ENCODE measurements at regions not wholly inside any gene's neighbourhood (a gene's known extent, or its start where the extent isn't known, plus 50 kb on each side); places are given as distances from the start of the nearest gene placed in this dataset.

DNA sequence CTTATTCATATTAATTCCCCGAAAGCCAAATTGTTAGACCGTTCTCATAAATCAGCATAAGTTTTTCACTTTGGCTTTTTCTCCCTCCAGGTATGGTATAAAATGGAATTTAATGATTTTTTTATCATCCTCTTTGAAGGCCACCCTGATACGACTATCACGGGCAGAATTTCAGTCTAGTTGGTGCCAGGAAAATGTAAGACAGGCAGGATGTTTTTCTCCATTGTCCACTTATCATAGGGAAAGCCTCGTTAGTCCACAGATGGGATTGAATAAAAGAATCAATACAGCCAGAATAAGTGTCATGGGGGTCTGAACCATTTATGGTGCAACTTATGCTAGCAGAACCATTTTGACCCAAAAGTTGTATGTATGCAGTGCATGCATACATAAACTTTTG is 566.0 kb upstream of the ARGLU1 start:
- no peak overlapping the region for H3K4me3 Mint-ChIP-seq
- H3K36me3 Mint-ChIP-seq (ENCODE audit: insufficient read depth) = no peaks in the 10 kb centered on the region
- no peak for ATAC-seq (replicated peaks)
- peaks cover 16 to 17% of the 10 kb centered on the region in 2 donors for H3K9me3 Mint-ChIP-seq
- H3K4me1 Mint-ChIP-seq (ENCODE audit: low read depth in 2 of 2) = no peaks in the 10 kb centered on the region
- no peak overlapping the region for H3K27ac Mint-ChIP-seq
- DNase-seq = no peak
- H3K27me3 Mint-ChIP-seq = no peaks in the 10 kb centered on the region

DNA sequence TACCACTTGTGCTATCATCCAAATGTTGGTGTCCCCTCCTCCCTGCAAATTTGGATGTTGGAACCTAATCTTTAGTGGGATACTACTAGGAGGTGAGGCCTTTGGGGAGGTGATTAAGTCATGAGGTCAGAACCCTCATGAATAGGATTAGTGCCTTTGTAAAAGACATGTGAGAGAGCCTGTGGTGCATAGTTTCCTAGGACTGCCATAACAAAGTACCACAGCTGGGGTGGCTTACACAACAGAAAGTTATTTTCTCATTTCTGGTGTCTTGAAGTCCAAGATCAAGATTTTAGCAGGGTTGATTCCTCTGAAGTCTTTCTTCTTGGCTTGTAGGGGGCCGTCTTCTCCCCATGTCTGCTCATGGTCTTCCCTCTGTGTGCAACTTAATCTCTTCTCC is 562.6 kb upstream of the ARGLU1 start:
- peaks cover 20 to 22% of the 10 kb centered on the region in 2 donors for H3K9me3 Mint-ChIP-seq
- no peak for DNase-seq
- no peaks in the 10 kb centered on the region for H3K27me3 Mint-ChIP-seq

DNA sequence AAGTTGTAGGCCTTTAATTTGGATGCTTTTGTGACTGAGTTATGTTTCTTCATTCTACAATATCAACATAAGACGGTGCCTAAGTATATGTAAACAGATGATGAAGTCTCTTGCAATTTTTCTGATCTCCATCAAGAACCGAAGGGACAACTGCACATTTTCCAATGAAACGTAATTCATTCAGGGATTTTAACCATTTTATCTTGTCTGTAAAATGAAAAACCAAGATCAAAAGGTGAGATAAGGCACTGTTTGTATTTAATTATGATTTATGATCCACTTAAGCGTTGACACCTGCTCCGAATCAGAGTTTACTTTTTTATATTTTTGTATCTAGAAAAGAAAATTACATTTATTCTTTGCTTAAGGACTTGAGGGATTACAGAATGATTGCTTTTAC is 556.8 kb upstream of the ARGLU1 start:
- H3K4me1 Mint-ChIP-seq (ENCODE audit: low read depth in 2 of 2) = no peaks in the 10 kb centered on the region
- no peak for DNase-seq
- ATAC-seq (replicated peaks) = no peak

More for the DNA sequence above, 562.6 kb upstream of the ARGLU1 start:
- no peaks in the 10 kb centered on the region for H3K4me1 Mint-ChIP-seq (ENCODE audit: low read depth in 2 of 2)
- H3K27ac Mint-ChIP-seq = no peak overlapping the region
- no peak overlapping the region for H3K4me3 Mint-ChIP-seq
- no peak for ATAC-seq (replicated peaks)
- no peaks in the 10 kb centered on the region for H3K36me3 Mint-ChIP-seq (ENCODE audit: insufficient read depth)

DNA sequence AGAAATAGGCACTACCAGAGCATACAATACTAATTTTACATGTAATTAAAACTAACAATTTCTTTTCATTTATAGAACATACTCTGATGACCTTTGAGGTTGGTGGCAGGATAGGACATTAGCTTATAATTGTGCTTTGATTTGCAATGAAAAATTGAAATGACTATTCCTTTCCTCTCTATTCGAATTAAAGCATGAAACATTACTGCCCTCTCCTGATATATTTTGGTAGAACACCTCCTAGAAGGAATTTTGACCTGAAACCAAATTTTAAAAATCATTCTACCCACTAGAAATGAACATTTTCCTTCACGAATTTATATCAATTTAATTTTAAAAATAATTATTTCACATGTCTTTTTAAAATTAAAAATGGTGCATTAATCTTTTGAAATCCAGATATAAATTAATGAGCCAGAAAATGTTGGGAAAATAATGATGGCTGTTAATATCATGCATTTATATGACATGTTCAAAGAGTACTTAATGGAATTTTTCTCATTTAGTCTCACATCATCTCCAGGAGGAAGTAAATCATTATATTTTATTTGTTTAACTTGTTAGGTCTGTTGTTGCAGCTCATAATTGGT is 556.3 kb upstream of the ARGLU1 start:
- Mint-ChIP-seq H3K4me1 (ENCODE audit: low read depth in 2 of 2) (no peaks in the 10 kb centered on the region), H3K36me3 (ENCODE audit: insufficient read depth) (no peaks in the 10 kb centered on the region), H3K4me3 (no peak overlapping the region), H3K9me3 (peaks cover 9 to 15% of the 10 kb centered on the region in 2 donors), H3K27ac (no peak overlapping the region), H3K27me3 (no peaks in the 10 kb centered on the region)
- no peak for ATAC-seq (replicated peaks)
- no peak for DNase-seq

More for the DNA sequence above, 556.8 kb upstream of the ARGLU1 start:
- Mint-ChIP-seq H3K36me3 (ENCODE audit: insufficient read depth) (no peaks in the 10 kb centered on the region), H3K4me3 (no peak overlapping the region), H3K27ac (no peak overlapping the region), H3K9me3 (peaks cover 9 to 15% of the 10 kb centered on the region in 2 donors), H3K27me3 (no peaks in the 10 kb centered on the region)

DNA sequence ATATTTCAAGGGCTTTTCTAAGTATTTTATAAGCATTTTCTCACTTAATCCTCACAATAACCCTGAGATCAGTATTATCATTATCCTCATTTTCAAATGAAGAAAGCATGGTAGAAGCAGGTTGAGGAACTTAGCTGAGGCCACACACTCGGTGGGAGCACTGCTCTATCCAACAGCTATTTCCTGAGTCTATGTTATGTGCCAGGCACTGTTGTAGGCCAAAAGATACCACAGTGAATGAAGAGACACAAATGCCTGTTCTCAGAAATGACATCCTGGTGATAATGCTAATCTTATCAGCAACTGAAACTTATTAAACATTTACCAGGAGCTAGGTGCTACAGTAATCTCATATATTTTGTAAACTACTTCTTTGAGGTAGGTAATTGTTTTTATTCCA is 553.9 kb upstream of the ARGLU1 start:
- Mint-ChIP-seq H3K27ac (no peak overlapping the region), H3K4me3 (no peak overlapping the region), H3K9me3 (peaks cover 8 to 9% of the 10 kb centered on the region in 2 donors), H3K4me1 (ENCODE audit: low read depth in 2 of 2) (no peaks in the 10 kb centered on the region), H3K27me3 (no peaks in the 10 kb centered on the region), H3K36me3 (ENCODE audit: insufficient read depth) (no peaks in the 10 kb centered on the region)
- DNase-seq (no peak), ATAC-seq (replicated peaks) (no peak)

DNA sequence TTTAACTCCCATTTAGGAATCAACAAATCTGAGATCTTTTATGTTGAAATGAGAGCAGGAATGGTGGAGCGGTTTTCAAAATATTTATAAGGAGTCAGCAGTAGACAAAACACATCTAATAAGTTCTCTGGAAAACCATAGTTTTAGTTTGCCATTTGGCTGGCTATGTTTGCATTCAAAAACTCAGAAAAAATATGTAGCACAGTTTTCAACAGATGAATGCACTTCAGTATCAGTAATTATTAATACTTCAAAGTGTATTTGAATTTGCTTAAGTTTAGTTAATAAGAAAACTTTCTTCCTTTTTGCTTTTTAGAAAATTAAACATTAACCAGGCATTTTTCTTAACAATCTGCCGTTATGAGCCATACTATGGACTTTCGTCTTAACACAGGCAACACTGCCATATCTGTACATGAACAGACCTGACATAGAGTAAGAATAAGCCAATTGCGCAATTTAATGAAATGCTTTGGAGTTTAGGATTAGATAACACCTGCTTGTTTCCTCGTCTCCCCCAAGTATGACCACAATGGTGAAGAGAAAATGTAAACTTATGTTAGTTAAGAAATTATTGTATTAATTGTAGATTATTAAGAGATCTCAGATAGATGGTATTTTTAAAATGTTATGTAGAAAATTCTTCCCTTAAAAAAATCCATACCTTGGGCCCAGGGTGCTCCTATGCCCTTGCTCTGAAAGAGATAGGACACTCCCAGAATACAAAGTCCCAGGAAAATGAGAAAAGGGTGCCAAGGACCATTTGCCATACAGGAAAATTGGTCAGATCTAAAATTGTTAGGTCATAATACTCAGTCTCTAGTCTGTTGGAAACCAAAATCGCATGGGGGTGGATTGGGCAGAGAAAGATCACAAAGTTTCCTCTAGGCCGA is 552.3 kb upstream of the ARGLU1 start:
- Mint-ChIP-seq H3K27ac (no peak overlapping the region), H3K4me1 (ENCODE audit: low read depth in 2 of 2) (no peaks in the 10 kb centered on the region), H3K27me3 (no peaks in the 10 kb centered on the region), H3K36me3 (ENCODE audit: insufficient read depth) (no peaks in the 10 kb centered on the region), H3K4me3 (no peak overlapping the region), H3K9me3 (peaks cover 11 to 22% of the 10 kb centered on the region in 2 donors)
- no peak for DNase-seq
- ATAC-seq (replicated peaks) = no peak

DNA sequence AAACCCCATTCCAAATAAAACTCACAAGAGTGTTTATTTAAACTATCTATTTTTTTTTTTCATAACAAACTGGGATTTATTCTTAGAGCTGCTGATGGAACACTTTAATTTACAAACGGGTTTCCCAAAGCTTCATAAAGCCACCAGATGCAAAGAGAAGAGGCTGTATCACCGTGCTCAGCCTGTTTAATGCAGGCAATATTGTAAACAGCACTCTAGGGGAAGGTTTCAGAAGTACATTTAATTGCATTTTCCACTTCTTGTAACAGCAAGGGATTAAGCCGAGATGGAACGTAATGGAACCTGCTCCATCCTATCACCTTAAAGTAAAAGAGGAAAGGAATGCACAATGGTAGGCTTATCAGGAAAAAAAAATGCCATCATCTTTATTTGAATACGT is 550.6 kb upstream of the ARGLU1 start:
- H3K9me3 Mint-ChIP-seq = peaks cover 13 to 27% of the 10 kb centered on the region in 2 donors
- no peaks in the 10 kb centered on the region for H3K27me3 Mint-ChIP-seq
- H3K27ac Mint-ChIP-seq = no peak overlapping the region
- DNase-seq = no peak
- H3K4me1 Mint-ChIP-seq (ENCODE audit: low read depth in 2 of 2) = no peaks in the 10 kb centered on the region
- H3K4me3 Mint-ChIP-seq = no peak overlapping the region
- no peak for ATAC-seq (replicated peaks)
- H3K36me3 Mint-ChIP-seq (ENCODE audit: insufficient read depth) = no peaks in the 10 kb centered on the region

DNA sequence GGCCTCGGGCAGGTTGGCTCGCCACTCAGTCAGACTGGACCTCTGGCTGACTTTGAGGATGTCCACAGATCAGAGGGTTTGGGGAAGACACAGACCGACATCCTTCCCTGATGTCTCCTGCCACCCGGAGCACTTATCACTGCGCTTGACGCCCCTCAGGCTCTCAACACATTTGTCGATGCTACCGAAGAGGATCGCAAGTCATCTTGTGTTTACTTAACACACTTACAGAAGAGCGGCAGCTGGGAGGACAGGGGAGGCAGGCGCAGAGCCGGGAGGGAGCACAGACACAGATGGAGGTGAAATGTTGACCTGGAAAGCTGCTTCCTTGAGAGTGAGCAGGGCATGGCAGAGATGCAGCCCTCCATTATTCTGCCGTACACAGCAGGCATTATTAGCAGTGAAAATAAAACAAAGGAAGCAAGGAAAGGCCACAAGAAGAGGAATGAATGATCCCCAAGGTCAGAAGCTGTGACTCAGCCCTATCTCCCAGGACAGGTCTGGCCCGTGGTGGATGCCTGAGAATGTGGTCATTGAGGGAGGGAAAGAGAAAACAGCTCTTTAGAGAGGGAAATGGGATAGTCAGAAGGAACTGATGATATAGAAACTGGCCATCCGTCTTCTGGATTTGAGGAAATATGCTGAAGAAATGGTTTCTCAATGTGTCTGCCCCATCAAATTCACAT is 549.5 kb upstream of the ARGLU1 start:
- H3K9me3 Mint-ChIP-seq = peaks cover 13 to 27% of the 10 kb centered on the region in 2 donors
- no peaks in the 10 kb centered on the region for H3K36me3 Mint-ChIP-seq (ENCODE audit: insufficient read depth)

DNA sequence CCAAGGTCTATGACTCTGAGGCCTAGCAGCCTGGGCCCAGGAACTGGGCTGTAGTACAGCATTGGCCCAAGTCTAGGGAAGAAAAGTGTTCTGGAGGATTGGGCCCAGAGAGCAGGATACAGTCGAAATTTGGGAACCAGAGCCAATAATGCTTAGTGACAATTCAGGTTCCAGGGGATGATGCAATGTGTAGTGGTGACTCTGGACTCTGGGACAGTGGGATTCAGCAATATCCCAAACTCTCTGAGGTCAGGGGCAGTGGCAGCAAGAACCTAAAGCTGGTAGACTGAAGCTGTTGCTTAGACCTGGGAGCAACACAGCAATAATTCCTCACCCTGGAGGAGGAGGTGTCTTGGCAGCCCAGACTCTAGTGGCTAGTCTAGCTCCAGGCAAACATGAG is 545.5 kb upstream of the ARGLU1 start:
- Mint-ChIP-seq H3K4me3 (no peak overlapping the region), H3K36me3 (ENCODE audit: insufficient read depth) (no peaks in the 10 kb centered on the region), H3K9me3 (peaks cover 14 to 27% of the 10 kb centered on the region in 2 donors), H3K4me1 (ENCODE audit: low read depth in 2 of 2) (no peaks in the 10 kb centered on the region), H3K27ac (no peak overlapping the region), H3K27me3 (no peaks in the 10 kb centered on the region)
- no peak for DNase-seq
- ATAC-seq (replicated peaks) = no peak

More for the DNA sequence above, 549.5 kb upstream of the ARGLU1 start:
- Mint-ChIP-seq H3K27me3 (no peaks in the 10 kb centered on the region), H3K27ac (no peak overlapping the region), H3K4me1 (ENCODE audit: low read depth in 2 of 2) (no peaks in the 10 kb centered on the region), H3K4me3 (no peak overlapping the region)
- ATAC-seq (replicated peaks) (no peak), DNase-seq (no peak)

DNA sequence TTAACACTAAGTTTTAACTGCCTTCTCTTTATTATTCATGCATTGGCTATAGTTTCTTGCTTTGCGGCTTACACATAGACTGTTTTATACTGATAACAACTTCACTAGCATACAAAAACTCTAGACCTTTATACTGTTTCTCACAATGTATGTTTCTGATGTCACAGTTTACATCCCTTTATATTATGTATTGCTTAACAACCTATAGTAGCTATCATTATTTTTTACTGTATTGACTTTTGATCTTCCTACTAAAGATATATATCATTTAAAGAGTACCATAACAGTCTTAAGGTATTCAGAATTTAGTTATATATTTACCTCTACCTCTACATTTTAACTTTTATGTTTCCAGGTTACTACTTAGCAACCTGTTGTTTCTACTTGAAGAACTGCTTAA is 543.3 kb upstream of the ARGLU1 start:
- Mint-ChIP-seq H3K4me3 (no peak overlapping the region), H3K27me3 (no peaks in the 10 kb centered on the region), H3K36me3 (ENCODE audit: insufficient read depth) (no peaks in the 10 kb centered on the region), H3K27ac (no peak overlapping the region), H3K4me1 (ENCODE audit: low read depth in 2 of 2) (no peaks in the 10 kb centered on the region), H3K9me3 (peaks cover 6 to 22% of the 10 kb centered on the region in 2 donors)
- ATAC-seq (replicated peaks) = no peak
- no peak for DNase-seq

DNA sequence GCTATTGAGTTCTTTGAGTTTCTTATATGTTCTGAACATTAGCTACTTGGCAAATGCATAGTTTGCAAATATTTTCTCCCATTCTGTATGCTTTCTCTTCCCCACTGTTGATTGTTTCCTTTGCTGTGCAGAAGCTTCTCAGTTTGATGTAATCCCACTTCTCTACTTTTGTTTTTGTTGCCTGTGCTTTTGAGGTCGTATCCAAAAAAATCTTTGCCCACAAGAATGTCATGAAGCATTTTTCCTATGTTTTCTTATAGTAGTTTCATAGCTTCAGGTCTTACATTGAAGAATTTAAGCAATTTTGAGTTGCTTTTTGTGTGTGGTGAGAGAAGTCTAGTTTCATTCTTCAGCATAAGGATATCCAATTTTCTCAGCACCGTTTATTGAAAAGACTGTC is 536.7 kb upstream of the ARGLU1 start:
- Mint-ChIP-seq H3K4me1 (ENCODE audit: low read depth in 2 of 2) (no peaks in the 10 kb centered on the region), H3K4me3 (no peak overlapping the region), H3K27ac (no peak overlapping the region), H3K36me3 (ENCODE audit: insufficient read depth) (no peaks in the 10 kb centered on the region), H3K27me3 (no peaks in the 10 kb centered on the region), H3K9me3 (peaks cover 2 to 8% of the 10 kb centered on the region in 2 donors)
- no peak for ATAC-seq (replicated peaks)
- no peak for DNase-seq

DNA sequence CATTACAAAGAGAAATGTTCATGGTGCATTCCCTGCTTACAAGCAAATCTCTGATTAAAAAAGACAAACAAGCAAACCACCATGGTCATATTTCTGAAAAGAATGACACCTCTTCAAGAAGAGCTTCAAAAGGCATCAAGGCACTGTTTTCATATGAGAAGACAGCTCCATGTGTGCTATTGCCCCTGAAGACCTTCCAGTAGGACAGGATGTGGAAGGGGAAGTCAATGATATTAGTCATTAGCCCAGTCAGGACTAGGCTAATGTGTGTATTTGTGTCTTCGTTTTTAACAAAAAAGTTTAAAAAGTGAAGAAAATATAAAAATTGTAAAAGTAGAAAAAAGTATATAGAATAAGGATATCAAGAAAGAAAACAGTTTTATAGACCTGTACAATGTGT is 534.7 kb upstream of the ARGLU1 start:
- H3K4me1 Mint-ChIP-seq (ENCODE audit: low read depth in 2 of 2) = no peaks in the 10 kb centered on the region
- H3K36me3 Mint-ChIP-seq (ENCODE audit: insufficient read depth) = no peaks in the 10 kb centered on the region
- H3K9me3 Mint-ChIP-seq = peaks cover 2 to 7% of the 10 kb centered on the region in 2 donors
- no peak overlapping the region for H3K27ac Mint-ChIP-seq
- H3K27me3 Mint-ChIP-seq = no peaks in the 10 kb centered on the region
- ATAC-seq (replicated peaks) (no peak), DNase-seq (no peak)
- H3K4me3 Mint-ChIP-seq = no peak overlapping the region

DNA sequence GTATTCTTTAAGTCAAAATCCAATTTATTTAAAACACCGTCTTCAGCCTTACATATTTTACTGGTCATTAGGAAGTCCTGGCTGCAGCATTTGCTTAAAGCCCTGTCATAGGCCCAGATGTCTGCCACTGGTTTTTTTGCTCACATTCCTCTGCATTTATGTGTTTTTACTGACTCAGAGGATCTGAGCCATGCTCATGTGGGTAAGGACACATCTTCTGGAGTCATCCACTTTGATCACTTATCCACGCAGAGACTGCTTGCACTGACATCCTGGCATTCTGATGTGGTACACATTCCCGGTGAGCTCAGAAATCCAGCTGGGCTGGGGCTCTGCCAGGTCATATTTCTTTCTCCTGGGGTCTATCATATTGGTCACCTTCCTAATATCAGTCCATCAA is 531.7 kb upstream of the ARGLU1 start:
- Mint-ChIP-seq H3K9me3 (no peaks in the 10 kb centered on the region), H3K27ac (no peak overlapping the region), H3K4me1 (ENCODE audit: low read depth in 2 of 2) (no peaks in the 10 kb centered on the region), H3K36me3 (ENCODE audit: insufficient read depth) (no peaks in the 10 kb centered on the region), H3K27me3 (no peaks in the 10 kb centered on the region), H3K4me3 (no peak overlapping the region)
- DNase-seq (no peak), ATAC-seq (replicated peaks) (no peak)

DNA sequence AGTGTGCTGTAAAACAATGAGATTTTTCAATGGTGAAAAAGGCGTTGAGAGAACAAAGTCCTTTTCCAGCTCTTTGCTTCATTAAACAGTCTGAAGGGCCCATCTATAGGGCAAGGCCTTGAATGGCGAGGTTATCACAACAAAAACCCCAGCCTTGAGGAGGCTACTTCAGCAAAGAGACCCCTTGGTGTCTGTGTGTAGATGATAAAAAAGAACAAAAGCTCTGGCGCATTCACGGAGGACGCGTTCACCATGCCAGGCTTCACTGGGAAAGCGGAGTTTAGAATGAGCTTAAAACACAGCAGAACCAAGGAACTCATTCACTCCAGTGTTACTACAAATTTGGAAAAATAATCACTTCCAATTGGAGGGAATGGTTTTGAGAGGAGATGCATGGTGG is 530.0 kb upstream of the ARGLU1 start:
- no peak for DNase-seq
- no peaks in the 10 kb centered on the region for H3K4me1 Mint-ChIP-seq (ENCODE audit: low read depth in 2 of 2)
- H3K4me3 Mint-ChIP-seq = no peak overlapping the region
- no peak for ATAC-seq (replicated peaks)
- H3K36me3 Mint-ChIP-seq (ENCODE audit: insufficient read depth) = no peaks in the 10 kb centered on the region
- no peaks in the 10 kb centered on the region for H3K9me3 Mint-ChIP-seq
- no peak overlapping the region for H3K27ac Mint-ChIP-seq
- no peaks in the 10 kb centered on the region for H3K27me3 Mint-ChIP-seq

All from effector memory CD8-positive, alpha-beta T cell (primary cell).